Activated gamma-delta T cell treated with Interleukin-2 at 50 U/mL for 16 hours (primary cell): ENCODE measurements at regions not wholly inside any gene's neighbourhood (a gene's known extent, or its start where the extent isn't known, plus 50 kb on each side); places are given as distances from the start of the nearest gene placed in this dataset.

Experiments
- DNase-seq: peaks from one replicate; pipeline ENCODE4 v3.0.0-alpha.2; 2020

DNA sequence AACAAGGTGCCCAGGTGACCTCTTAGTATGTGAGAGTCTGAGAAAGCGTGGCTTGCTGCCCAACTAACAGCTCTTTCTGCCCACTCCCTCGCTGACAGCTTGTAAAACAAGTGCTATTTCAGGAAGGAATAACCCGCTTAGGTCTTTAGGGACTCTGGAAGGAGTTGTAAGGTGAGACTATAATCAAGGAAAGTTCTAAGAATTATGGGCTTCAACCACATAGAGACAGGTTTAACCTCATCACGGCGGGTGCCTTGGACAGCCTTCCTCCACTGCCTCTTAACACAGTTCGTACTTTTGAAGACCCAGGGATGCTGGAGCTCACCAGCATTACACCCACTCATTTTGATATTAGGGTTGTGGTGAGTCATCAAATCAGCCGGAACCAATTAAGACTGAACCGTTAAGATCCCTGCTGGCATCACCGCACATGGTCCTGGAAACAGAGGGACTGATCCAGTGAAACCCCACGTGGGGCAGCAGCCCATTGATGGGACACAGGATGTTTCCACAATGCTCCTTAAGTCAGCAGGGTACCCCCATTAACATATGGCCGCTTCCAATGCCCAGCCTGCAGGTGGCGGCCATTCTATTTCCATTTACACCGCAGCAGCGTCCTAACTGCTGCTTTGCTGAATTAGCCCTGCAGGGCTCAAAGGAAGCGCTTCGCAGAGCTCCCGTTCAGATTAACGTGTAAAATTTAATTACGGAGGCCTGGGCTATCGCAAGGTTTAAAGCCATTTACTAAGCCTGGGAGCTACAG is 176.6 kb upstream of the SDK2 start:
- DNase-seq: no peak

DNA sequence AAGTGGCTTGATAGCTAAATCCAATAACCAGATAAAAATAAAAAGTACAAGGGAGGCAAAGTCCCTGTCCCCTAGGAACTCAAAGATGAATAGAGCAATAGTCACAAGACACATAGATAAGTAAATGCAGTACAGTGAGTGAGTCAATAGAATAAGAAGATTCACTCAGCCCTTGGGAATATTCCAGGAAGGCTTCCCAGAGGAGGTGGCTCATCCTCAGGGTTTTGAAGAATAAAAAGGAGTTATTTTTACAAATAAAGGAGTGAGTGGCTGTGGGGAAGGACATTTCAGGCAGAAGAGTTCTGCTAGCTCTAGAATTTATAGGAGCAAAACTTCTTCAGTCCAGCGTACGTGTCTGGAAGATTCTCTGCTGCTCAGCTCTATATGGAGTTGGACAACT is 177.4 kb upstream of the SDK2 start:
- no peak for DNase-seq

DNA sequence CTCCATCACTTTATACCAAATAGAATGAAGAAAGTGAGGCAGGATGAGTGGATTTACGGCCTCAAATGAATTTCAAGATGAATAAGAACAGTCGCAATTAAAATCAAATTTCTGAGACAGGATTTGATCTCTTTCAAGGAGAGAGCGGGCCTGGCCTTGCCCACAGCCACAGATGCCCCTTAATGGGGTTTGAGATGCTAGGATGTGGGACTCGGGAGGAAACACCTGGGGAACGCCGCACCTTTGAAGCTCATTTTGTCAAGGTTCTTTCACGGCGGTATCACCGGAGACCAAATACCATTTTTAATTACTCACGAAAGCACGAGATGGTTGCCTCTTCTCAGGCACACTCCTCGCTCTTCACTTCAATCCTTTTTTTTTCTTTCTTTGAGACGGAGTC is 178.1 kb upstream of the SDK2 start:
- DNase-seq: no peak

DNA sequence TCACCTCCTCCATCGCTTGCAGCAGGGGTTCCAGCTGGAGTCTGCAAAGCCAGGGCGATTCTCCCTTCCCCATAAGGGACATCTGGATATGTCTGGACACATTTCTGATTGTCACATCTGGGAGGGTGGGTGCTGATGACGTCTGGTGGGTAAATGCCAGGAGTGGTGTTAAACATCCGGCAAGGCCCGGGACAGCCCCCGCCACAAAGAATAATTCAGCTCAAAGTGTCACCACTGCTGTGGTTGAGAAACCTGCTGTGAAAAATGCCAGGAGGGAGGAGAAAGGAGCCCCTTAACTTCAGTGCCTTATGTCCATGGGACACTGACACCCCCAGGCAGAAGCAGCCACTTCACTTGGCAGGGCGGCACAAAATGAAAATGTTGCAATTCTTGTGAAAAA is 179.4 kb upstream of the SDK2 start:
- no peak for DNase-seq

DNA sequence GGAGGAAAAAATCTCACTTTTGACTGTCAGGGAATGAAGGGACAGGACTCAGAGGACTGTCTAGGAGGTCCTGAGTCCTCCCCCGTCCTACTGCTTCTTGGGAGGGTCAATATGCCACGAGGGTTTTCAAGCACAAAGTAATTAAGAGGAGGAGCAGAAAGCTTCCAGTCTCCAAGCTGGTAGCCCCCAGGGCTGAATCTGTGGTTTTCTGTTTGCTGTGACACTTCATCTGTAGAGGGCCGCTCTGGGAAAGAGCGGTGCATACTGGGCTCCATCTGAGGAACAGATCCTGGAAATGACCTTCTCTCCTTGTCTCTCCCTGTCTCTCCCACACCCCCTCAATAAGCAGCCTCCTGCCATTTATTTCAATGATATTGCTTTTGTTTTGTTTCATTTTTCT is 180.1 kb upstream of the SDK2 start:
- DNase-seq: no peak

DNA sequence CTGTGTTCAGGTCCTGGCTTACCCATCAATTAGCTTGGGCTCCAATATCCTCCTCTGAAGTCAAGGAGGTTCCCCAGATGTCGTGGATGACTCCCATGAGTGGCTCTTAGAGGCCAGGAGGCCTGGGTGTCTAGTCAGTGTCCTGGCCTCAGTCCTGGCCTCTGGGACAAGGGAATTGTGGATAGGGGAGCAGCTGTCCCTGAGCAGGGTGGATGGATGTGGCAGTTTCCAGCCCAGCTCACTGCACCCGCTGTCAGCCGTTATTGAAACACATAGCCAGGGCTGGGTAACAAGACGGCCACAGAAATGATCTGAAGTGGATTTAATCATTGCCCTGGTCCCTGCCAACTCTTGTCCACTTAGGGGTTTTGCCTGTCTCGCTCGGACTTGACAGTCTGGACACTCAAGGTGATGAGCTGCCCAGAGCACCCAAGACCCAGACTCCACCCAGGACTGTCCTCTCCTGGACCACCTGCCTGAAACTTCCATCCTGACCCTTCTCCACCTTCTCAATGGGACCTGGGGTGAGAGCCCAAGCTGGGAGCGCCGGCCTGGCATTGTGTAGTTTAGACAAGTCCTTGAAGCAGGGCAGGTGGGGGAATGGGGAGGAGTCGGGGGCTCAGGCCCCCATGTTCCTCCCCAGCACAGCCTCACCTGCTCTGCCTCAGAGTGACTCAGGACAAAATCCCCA is 182.1 kb upstream of the SDK2 start:
- DNase-seq: no peak

DNA sequence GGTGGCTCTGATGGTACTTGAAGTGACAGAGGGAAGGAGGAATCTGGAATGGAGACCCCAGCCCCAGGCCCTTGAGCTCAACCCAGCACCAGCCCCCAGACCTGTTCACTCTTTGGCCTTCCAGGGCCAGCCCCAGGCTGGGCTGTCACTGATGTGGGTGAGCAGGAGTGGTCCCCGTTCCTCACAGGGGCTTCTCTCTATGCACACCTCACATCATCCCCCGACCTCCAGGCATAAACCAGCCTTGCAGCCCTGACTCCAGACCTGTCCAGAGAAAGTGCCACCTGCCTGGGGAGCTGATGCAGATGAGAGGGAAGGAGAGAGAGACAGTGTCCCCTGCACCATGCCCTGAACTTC is 182.6 kb upstream of the SDK2 start:
- DNase-seq: no peak

DNA sequence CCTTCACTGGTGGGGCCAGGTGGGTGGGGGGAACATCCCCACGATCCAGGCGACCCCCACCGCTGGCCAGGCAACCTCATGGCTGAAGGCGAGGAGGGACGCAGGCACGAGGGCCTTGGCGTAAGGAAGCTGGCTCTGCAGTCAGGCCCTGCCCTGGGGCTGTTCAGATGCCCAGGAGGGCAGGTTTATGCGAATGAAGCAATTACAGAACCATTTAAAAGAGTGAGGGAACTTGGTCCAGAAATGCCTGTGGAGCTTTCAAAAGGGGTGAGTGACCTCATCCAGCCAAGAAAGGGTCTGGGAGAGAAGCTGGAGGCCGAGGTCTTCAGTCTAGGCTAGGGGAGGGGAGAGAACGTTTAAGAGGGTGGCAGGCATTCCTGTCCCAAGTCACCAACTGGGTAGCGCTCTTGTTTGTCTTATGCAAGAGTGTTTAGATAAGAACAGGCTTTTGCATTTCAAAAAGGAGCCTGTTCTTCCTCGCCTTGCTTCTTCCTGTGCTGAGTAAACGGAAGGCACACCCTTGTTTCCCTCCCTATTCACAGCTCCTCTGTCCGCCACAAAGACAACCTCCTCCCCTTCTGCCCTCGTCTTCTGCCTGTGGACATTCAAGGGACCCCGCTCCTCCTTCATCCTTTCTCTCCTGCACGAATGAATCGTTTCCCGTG is 183.5 kb upstream of the SDK2 start:
- DNase-seq: no peak

DNA sequence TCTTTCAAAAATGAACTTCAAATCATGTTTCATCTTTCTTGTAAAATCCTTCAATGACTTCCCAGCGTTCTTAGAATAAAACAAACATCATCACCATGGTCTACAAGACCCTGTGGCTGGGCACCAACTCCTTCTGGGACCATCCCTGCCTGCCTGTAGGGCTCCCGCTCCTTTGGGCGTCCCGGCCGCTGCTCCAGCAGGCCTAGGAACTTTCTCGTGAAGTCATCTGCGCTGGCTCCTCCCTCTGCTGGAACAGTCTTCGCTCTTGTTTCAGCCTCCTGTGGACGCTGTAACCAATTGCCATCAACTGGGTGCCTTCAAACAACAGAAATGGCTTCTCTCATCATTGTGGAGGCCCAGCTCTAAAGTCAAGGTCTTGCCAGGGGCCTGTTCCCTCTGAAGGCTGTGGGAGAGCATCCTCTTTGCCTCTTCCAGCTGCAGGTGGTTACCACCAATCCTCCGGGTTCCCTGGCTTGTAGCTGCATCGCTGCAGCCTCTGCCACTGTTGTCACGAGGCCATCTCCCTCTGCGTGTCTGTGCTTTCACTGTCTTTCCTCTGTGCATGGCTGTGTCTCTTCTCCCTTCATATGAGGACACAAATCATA is 185.5 kb upstream of the SDK2 start:
- DNase-seq: no peak

DNA sequence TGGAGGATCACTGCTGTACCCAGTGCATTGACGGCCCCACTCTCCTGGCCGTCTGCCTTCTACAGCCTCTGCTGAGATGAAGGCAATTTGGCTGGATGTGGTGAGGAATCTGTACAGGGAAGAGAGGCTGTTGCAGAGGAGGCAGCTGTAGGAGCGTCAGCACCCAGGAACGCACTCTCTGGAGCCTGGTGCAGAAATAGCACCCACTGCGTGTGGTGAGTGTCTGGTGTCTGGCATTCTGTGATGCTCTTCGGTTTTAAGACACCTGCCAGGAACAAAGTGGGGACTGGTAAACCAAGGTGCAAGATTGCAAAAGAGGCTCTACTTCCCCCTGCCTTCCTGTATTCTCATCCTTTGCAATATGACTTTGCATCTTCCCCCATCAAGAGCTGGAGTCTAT is 187.5 kb upstream of the SDK2 start:
- DNase-seq: no peak

DNA sequence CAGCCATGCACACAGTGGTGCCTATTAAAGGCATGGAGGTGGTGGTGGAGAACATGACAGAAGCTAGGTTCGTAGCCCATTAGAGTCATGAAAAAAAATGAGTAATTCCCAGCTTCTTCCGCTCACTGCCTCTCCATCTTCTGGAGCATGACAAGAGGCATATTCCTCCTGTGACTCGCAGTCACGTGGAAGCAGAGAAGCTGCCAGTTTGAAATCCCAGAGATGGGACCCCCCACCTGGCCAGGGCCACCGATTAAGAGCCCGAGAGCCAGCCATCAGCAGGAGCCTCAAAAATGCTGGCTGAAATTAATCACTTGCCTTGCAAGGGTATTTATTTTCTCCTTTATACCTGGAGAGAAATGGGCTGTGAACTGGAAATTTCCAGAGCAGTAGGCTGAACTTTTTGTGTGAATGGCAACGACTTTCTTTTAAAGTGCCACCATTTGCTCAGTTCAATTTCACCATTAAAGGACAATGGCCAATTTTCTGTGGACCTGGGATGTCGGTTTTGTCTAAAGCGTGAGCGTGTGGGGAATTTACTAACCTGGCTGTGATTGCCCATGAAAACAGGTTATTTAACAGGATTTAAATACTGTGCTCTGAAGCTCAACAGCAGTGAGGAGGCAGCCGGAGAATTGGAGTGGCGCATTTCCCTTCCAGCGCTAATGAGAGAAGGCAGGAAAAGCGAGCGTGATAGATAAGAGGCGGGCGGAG is 189.7 kb upstream of the SDK2 start:
- no peak for DNase-seq

DNA sequence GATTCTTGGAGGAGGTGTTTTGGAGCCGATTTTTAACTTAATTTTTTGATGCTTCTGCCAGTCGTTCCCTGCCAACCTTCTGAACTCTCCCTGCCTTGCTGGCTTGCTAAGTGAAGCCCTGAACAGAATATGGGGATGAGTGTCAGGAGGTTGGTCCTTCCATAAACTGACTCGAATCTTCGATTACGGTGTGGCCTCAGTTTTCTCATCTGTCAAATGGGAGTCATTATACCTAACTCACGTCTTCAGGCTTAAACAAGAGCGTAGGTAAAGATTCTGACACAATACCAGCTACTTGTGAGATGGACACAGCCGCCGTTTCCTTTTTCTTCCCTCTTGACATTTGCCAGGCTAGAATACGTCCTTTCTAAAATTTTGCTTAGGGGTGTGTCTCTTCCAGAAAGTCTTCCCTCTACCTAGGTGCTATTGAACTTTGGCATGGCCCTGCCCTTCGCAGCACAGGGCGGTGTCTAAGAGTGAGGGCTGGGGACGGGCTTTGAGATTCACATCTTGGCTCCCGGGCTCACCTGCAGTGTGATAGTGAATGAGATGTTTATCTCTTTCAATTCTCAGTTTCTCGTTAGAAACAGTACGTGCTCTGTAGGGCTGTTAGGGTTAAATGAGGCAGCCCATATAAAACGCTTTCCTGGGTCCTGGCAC is 190.6 kb upstream of the SDK2 start:
- DNase-seq: no peak

DNA sequence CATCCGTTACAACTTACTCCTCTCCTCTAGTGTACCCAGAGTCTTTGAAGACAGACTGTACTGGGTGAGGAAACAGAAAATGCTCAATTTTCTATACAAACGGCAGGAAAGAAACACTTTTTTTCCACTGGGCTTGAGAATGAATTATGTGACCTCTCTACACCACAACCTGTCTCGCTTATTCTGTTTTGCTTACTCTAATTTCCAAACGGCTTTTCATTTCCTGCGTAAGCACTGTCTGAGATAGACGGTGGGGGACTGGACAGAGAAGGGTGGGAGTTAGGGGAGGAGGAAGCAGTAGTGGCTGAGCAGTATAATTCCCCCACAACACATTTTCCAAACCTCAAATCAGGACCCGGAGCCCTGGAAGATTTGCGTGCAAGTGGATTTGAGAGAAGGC is 191.4 kb upstream of the SDK2 start:
- DNase-seq: no peak

DNA sequence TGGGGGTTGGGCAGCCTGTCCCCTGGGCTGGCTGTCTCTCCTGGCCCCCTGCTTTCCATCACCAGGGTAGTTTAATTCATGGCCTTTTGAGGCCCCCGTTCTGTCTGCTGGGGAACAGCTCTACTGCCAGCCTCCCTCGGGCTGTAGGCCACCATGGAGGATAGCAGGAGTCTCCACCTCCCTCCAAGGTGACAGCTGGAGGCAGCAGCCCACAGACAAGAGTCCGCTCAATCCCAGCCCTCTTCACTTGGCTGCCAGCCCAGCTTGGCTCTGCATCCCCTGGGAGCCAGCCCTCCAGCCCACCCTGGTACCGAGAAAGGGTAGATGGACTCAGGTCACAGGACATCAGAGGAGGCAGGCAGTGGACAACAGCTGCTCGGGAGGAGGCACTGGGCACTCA is 194.6 kb upstream of the SDK2 start:
- DNase-seq: no peak

DNA sequence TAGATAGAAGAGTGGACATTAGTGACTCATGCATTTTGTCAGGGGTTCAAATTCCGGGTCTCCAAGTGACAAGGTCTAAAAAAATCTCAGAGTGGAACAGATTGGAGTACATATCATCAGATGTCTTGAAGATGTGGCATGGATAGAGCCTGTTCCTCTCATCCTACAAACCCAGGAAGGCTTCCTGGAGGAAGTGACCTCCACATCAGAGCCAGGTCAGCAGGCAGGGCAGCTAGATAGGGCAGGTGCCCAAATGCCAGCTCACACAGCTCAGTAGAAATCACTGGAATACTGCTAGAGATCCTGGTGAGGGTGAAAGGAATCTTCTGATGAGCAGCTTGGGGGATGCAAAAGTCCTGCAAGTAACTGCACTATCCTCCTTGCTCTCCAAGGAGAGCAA is 196.6 kb upstream of the SDK2 start:
- DNase-seq: no peak

DNA sequence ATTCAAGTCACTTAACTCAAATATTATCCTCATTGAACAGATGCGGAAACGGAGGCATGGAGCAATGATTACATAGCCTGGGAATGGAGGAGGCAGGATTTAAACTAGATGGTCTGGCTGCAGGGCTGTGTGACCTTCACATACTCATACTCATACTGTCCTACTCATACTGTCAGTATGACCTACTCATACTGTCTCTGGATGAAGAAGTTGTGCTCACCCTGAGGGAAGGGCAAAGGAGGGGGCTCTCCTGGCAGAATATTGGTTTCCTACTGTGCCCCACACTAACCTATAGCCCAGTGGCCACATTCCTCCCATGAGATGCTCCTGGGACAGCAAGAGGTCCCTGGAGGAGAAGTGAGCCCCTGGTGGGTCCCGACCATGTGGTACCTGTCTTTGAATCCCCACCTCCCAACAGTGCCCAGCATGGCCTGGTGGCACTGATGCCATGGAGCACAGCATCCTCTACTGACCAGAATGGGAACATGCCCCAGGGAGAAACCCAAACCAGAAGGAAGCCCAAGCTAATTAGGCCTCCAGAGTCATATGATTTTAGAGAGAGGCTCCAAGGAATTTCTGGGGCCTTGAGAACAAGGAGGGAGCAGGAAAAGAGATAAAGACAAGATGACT is 197.3 kb upstream of the SDK2 start:
- DNase-seq: no peak

DNA sequence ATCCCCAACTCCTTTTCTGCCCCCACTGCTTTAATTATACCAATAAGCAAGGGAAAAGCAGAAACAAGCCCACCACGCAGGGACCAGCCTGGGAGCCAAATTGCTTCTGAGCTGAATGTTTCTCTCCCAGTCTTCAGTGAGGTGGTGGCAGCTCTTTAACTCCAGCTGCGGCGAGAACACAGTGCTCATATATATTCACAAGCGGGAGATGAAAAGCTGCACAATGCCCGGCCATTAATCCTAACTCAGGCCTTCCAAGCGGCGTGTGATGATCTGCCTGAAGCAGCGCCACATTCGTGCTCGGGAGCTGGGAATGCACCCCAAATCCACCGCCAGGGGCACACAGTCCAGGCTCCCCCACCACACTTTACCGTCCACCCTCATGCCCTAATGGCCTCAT is 203.7 kb upstream of the SDK2 start:
- no peak for DNase-seq

DNA sequence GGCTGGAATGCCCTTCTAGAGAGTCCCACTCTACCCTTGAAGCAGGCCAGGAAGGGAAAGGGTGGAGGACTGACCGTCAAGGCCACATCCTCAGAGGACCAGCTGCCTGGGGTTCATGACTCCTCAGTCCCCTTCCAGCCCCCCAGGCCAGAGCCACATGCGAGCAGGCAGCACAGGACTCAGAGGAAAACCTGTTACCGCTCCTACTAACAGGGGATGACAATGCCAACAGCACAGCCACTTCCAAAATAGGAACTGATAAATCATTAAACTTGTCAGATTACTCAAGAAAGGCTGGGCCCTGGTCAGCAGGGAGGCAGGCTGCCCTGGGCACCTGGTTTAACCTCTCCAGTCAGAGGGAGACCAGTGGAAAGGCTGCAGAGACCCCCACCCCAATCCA is 206.2 kb upstream of the SDK2 start:
- no peak for DNase-seq

DNA sequence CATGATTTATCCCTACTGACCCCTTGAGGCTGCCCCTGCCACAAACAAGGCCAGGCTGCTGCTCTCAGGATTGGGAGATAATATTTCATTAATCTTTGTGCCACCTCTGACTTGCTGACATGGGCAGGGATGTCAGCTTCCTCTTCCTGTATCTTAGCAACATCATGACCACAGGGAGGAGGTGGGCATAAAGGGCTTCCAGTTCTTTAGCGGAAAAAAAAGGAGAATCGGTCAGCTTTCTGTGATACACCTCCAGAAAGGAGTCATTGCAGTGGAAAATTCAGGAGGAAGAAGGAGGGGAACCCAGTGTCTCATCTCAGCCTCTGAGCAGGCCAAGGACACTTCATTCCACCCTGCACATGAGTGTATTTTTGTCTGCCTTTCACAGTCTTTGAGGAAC is 206.8 kb upstream of the SDK2 start:
- DNase-seq: no peak

DNA sequence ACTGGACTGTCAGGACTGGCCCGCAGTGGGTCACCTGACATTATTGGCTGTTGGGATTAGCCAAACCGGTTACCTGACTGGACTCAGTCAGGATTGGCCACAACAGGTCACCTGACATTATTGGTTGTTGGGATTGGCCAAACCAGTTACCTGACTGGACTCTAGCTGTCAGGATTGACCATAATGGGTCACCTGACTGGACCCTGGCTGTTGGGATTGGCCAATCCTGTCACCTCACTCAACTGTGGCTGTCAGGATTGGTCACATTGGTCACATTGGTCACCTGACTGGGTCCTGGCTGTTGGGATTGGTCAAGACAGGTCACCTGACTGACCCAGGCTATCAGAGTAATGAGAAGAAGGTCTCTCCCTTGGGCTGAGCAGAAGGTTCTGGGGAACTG is 207.7 kb upstream of the SDK2 start:
- DNase-seq: no peak

DNA sequence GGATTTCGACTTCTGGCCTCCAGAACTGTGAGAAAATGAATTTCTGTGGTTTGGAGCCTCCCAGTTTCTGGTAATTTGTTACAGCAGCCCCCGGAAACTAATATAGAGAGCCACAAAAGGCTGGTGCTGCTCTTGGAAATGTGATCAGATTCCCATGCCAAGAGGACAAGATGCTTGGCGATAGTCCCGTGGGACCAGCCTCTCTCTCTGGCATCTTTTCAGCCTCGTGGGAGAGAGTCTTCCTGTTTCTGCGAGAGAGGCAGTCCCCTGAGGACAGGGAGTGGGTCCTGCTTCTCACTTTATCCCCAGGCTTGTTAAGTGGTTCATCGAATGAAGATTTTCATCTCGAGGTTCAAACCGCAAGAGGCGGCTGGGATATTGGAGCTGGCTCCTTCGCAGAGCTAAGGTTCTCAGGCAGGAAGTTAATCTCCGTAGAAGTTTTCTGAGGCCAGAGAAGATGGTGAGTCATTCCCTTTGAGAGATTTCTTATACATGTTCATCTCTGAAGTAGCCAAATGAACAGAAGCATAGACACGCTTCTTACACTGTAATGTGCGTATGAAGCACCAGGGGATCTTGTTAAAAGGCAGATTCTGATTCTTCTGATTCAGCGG is 211.6 kb upstream of the SDK2 start:
- no peak for DNase-seq

DNA sequence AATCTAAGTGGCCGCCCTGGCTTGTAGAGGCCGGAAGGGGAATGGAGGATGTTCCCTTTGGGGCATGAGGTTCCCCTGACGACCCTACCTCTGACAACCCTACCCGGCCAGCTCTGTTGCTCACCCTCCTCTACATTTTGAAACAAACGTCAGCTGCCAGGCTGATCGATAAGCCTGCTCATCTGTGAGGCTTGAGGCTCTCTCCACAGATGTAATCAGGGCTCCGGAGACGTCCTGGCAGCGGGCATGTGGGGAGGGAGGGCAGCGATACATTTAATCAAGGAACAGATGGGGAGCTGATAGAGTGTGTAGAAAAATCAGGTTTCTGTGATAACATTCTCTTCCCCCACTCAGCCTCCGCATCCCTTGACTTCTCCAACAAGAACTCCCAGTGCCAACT is 212.3 kb upstream of the SDK2 start:
- DNase-seq: no peak
